GM19239 (cell line): ENCODE measurements at regions not wholly inside any gene's neighbourhood (a gene's known extent, or its start where the extent isn't known, plus 50 kb on each side); places are given as distances from the start of the nearest gene placed in this dataset.
A peak's percentile ranks its signal among the peaks of the same experiment; 100 is the strongest.

Source experiments
- DNase-seq: peaks from one replicate; pipeline ENCODE4 v3.0.0; 2011; ENCODE audit warnings: low spot score; ENCODE audit not compliant: insufficient read length
- FAIRE-seq: peaks from 2 replicates; lab custom pipeline; 2011; peaks lifted over from hg19 to GRCh38; lab: Jason Lieb, UNC

DNA sequence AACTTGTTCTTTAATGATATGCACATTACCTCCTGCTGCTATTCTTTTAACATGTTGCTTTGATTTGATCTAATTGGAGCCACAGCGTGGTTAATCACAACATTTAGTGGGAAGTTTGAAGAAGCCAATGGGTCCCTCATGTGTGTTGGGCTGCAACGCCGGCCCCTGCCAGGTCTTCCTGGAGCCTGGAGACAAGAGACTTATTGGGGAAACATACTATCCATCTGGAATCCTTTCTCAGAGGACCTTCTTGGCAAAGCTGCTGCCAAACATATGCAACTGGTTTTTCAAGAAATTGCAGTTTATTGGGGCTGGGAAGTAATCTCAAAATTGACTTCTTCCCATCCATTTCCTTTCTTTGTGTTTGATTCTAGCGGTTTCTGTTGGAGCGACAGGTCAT, 396.3 kb upstream of the PROK2 start:
- DNase-seq (no peak), FAIRE-seq (no peak)

DNA sequence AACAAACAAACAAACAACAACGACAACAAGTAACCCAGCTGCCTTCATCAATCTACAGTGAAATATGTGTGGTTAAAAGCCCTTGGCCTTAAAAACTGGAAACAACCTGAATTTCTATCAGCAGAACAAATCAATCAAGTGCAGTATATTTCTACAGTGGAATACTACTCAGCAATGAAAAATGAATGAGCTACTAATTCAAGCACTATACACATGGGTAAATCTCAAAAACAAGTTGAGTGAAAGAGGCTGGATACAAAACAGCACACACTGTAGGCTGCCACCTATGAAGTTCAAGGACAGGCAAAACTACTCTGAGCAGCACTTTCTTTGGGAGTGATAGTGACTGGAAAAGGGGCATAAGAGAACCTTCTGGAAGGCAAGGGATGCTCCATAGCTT, 395.5 kb upstream of the PROK2 start:
- DNase-seq (no peak), FAIRE-seq (no peak)

DNA sequence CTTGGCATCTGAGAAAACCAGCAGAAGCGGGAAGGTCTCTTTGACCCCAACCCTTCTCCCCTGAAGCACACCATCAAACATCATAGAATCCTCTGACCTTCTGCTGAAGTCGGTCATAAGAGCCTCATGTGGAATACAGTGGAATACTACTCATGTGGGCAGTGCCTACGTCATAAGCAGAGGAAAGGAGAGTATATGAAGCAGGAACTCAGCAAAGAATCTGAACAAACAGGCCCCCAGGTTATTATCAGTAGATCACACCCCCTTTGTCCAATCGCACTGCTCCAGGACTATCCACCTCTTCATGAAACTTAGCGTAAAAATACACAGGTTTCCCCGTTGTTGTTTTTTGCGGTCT, 394.1 kb upstream of the PROK2 start:
- FAIRE-seq (no peak), DNase-seq (no peak)

DNA sequence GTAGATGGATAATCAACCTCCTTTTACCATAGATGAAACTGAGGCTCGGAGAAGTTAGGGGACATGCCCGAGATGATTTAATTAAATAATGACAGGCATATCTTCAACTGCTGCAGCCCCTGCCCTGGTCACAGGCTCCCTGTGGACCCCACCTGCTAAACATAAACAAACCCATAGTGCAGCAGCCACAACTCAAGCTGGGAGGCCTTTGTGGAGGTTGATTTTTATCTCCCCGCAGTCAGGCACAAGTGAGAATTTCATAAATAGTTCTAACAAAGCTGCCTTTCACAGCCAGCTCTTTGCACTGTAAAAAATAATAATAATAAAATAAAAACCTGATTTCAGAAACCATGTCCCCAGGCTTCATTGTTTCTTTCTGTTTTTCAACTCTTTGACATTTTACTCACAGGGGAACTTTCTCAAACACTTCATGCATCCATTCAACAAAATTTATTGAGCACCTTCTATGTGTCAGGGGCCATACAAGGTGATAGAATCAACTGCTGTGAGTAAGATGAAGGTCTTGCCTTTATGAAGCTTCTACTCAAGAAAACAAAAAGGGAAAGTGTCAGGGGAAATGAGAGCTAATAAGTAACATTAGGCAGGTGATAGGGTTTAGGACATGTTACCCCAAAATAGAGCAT, 393.6 kb upstream of the PROK2 start:
- DNase-seq (no peak), FAIRE-seq (no peak)

- DNase-seq = peak; percentile 26
- peak; percentile 81 for FAIRE-seq
Measured at GRCh38 chr3:72177075-72178050, 392.4 kb upstream of the PROK2 start.

DNA sequence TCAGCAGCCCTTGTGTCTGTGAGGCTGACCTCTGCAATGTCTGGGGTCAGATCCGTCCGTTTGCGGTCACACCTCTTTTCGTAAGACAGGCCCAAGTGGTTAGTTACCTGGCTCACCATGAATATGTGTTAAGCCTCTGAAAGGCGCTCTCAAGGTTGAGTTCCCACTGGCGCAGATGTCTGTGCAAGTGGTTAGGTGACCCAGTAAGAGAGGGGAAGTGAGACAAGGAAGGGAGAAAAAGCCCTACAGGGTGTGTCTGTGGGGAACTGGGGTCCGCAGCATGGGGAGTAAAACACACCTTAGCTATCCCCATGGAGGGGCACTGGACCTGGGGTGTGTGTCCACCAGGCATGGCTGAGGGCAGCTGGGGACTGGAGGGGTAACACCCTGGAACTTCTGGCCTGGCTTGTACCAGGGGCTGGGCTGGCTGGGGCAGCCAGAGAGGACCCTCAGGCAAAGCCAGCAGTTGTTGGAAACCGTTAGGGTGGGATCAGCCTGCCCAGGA, 391.6 kb upstream of the PROK2 start:
- DNase-seq (peak; percentile 47), FAIRE-seq (peak; percentile 99)

- FAIRE-seq = peak; percentile 73
Measured at GRCh38 chr3:72175296-72175858, 390.4 kb upstream of the PROK2 start.

DNA sequence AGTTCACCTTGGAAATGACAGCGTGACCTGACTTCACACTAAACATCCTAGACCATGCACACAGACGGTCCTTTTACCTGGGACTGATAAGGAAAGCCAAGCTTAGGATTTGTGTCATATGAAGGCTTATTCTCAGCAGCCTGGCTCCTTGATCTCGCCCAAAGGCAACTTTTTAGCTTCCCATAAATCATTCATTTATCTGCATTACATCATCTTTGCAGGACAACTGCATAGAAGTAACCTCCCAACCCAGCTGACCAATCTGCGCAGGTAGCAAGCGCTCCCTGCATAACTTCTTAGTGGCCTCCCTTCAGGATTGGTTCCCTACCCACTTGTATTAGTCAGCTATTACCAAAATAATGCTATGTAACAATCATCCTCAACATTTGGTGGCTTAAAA, 389.9 kb upstream of the PROK2 start:
- FAIRE-seq (no peak), DNase-seq (no peak)

More at GRCh38 chr3:72175296-72175858, 390.4 kb upstream of the PROK2 start:
- no peak for DNase-seq

DNA sequence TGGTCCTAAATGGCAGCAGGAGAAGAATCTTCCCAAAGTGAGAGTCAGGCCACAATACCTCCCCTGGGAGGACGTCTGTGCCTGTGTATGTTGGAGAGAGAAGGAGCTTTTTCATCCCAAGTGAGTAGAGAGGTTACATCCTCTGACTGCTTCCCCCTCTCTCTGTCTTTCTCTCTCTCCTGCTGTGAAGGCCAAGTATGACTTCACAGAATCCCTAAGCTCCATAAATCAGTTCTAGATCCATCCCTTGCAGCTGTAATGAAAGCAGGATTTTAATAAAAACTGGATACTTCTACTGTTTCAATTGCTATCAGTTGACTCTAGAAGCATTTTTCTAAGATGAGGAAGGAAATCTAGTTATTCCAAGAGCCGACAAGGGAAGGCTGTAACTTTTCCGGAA, 389.1 kb upstream of the PROK2 start:
- DNase-seq (no peak), FAIRE-seq (no peak)

DNA sequence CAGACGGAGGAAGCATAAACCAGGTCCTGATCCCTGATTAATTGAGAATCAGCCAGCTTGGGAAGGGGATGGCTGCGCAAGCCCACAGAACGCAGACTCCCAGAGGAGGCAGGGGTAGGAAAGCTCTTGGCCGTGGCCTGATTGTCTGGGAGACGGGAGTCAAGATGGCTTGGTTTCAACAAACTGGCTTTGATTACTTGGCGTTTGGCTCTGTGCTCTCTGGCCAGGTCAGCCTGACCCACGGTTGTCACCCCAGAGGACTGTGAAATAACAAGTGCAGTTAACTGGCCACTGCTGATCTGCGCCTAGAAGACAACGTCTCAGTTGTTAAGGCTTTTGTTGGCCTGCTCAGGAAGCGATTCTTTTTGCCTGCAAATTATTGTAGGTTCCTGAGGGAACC, 387.0 kb upstream of the PROK2 start:
- no peak for FAIRE-seq

DNA sequence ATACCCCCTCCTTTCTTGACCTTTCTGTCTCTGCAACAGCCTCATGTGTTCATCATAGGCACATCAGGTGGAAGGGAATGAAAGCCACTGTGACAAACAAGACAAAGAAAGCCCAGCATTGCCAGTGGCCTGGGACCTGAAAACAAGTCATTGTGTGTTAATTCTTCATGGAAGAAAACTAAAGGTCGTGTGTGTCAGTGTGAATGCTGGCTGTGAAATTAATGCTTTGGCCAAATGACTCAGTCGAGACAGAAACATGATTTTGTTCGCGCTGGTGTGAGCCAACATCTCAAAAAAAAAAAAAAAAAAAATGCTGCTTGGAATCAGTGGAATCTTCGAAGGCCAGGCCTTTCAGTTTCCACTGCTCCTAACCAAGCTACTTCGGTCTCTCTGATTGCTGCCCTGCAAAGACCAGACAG, 386.5 kb upstream of the PROK2 start:
- FAIRE-seq (no peak), DNase-seq (no peak)

More for the DNA sequence above, 387.0 kb upstream of the PROK2 start:
- DNase-seq = no peak

DNA sequence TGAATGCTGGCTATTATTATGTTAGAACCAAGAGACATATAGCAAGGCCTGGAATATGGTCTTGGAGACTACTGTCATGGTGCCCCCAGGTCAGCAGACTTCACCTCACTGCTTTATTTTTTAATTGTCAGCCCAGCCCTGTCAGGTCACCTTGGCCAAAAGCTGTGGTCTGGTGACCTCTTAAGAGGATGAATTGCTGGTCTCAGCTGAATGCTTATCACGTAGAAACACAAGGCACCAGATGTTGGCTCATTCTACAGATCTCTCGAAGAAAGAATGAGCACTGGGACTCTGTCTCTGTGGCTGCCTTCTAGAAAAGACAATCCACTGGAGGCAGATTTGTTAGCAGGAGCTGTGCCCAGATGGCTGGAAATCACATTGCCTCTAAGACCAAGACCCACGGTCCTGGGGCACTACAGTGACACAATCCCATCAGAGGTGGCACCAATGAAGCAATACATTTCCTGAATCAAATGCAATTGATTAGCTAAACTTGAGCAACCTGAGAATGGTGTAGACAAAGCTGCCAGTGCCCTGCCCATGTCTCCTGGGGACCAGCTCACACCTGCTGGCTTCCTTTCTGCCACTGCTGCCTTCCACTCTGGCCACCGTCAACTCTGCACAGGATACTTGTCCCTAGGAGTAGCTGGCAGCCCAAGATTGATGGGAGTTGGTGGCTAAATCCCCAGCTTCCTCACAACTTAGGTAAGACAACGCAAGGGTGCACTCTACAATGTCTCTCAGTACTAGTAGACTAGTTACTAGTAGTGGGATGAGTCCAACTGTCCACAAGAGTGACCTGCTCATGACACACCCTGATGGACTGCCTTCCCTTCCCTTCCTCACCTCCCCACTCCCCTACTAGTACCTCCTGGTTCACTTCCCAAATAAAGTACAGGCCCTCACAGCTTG, 384.9 kb upstream of the PROK2 start:
- FAIRE-seq (no peak), DNase-seq (no peak)

DNA sequence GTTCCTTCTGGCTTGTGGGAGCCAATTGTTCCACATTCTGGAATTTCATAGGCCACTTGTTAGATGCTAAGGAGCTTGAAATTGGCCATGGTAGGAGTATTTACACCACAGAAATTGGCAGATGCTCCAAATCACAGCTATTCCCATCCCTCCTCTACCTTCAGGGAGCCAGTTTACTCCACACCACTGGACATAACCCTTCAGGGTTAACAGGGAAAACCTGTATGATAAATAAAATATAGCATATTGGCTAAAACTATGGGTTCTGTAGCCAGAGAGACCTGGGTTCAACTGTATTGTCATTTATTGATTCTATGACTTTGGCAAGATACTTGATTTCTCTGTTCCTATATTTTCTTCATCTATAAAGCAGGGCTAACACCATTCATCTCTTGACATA, 384.2 kb upstream of the PROK2 start:
- DNase-seq (no peak), FAIRE-seq (no peak)

- DNase-seq (no peak), FAIRE-seq (peak; percentile 18)
Measured at GRCh38 chr3:72165808-72166207, 380.9 kb upstream of the PROK2 start.

DNA sequence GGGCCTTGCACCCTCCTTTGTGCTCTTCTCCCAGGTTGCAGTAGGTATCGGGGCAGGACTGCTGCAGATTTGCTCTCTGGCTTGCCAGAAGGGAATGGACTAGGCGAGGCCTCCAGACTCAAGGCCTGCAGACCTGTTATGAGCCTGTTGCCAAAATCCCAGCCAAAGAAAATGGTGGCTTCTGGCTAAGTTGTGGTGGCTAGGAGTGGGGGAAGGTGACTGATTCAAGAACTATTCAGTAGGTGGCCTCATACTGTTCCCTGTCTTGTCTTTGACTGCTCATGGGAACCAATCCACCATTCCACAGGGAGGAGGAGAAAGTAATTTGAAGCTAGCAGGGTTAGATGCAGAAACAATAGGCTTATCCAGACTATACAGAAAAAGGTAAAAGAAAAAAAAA, 380.4 kb upstream of the PROK2 start:
- DNase-seq = no peak
- FAIRE-seq = no peak

GRCh38 chr3:72164635-72164978, 379.7 kb upstream of the PROK2 start:
- DNase-seq (no peak), FAIRE-seq (no peak)

DNA sequence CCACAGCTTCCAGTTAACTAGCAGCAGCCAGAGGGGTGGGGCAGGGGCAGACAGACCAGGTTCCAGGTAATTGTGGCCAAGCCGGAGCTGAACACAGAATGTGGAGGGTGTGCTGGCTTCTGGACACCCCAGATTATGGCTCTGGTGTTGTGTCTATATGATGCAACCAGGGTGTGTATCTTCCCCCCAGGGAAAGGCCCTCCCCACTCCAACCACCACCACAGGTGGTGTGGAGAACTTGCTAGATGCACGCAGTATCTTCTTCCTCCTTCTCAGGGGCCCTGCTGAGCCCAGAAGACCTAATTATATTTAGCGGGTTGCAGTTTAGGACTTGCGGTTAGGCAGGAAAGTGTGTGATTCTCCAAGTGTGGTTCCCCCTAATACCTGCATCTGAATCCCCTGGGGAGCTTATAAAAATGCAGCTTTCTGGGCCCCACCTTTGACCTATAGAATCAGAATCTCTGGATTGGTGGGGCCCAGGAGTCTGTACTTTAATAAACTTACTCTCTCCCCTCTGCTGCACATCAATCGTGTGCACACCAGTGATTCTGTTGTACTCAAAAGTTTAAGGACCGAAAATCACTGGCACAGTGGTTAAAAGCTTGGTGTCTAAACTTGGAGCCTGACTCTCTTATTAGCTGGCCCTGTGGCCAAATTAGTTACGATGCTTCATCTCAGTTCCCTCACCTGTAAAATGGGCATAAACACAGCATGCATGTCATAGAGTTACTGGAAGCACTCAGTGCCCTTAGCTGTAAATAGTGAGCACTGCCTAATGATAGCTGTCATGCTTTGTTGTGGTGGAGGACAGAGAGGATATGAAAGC, 379.1 kb upstream of the PROK2 start:
- FAIRE-seq = peak; percentile 99
- peak; percentile 57 for DNase-seq

DNA sequence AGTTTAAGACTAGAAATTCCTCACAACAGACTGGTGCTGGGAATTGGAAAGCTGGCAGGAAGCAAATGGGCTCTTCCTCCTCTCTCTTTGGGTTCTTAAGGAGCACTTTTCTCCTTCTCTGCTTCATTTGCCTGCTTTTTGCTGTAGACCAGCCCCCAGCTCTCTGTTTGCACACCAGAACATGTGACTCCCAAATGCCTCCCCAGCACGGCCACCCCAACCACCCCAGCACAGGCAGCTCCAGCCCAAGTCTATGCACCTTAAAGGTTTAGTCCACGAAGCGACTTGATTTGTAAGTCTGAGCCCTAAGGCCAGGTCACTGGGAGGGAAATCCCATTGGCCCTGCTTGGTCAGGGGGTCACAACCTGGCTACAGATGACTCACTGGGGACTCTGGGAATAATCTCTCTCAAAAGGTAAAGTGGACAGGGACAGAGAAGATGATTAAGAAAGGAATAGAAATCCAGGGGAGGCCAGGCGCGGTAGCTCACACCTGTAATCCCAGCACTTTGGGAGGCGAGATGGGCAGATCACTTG, 377.8 kb upstream of the PROK2 start:
- DNase-seq (no peak), FAIRE-seq (no peak)
